A673 (cell line): ENCODE measurements at regions not wholly inside any gene's neighbourhood (a gene's known extent, or its start where the extent isn't known, plus 50 kb on each side); places are given as distances from the start of the nearest gene placed in this dataset.

Source experiments
- BruUV-seq: library from RNA; stranded (reverse); fragments of 400-500 nt; replicated peaks from 2 replicates; lab custom pipeline; 2021; lab: Mats Ljungman, UMichigan
- CTCF ChIA-PET: fragments of 300-600 bp; sonication (Branson Sonifier 250); formaldehyde crosslinking; loops from one replicate; lab custom pipeline; 2022; ENCODE audit warnings: antibody characterized with exemption; lab: Charles Lee
- POLR2A ChIA-PET: fragments of 300-600 bp; sonication (Branson Sonifier 250); formaldehyde crosslinking; loops from one replicate; lab custom pipeline; 2022; ENCODE audit warnings: antibody characterized with exemption; ENCODE audit not compliant: low non-redundant PET; lab: Charles Lee
- DNase-seq: peaks from one replicate; pipeline ENCODE4 v3.0.0-alpha.2; 2015; ENCODE audit warnings: low spot score
- H3K27ac ChIP-seq: fragments of 200-600 bp; sonication (generic); 2 replicates; pipeline ENCODE4 v1.5.1; 2016; ENCODE audit warnings: mixed run types, low read depth, mild to moderate bottlenecking, mixed read lengths, antibody characterized with exemption, low read length; ENCODE audit not compliant: poor library complexity, severe bottlenecking
- H3K27me3 ChIP-seq: fragments of 200-600 bp; sonication (generic); replicated peaks from 2 replicates; pipeline ENCODE4 v1.6.1; 2017; ENCODE audit warnings: mixed run types, low read depth, mild to moderate bottlenecking, mixed read lengths, antibody characterized with exemption, low read length; ENCODE audit not compliant: insufficient read depth, poor library complexity
- H3K36me3 ChIP-seq: fragments of 200-600 bp; sonication (generic); 2 replicates; pipeline ENCODE4 v1.6.1; 2016; ENCODE audit warnings: mixed run types, mild to moderate bottlenecking, mixed read lengths, antibody characterized with exemption, low read length; ENCODE audit not compliant: insufficient read depth, poor library complexity, severe bottlenecking
- H3K4me1 ChIP-seq: fragments of 200-600 bp; sonication (generic); 2 replicates; pipeline ENCODE4 v1.6.1; 2017; ENCODE audit warnings: mixed run types, mild to moderate bottlenecking, mixed read lengths, antibody characterized with exemption, low read length; ENCODE audit not compliant: insufficient read depth, poor library complexity, severe bottlenecking
- H3K4me3 ChIP-seq: fragments of 200-600 bp; sonication (generic); 2 replicates; pipeline ENCODE4 v1.5.1; 2016; ENCODE audit warnings: low read depth, mixed run types, mild to moderate bottlenecking, mixed read lengths, low read length; ENCODE audit not compliant: poor library complexity, severe bottlenecking
- H3K9me3 ChIP-seq: fragments of 200-600 bp; sonication (generic); 2 replicates; pipeline ENCODE4 v1.6.1; 2016; ENCODE audit warnings: mixed run types, low read depth, mild to moderate bottlenecking, mixed read lengths, antibody characterized with exemption, low read length; ENCODE audit not compliant: poor library complexity, severe bottlenecking
- EZH2 ChIP-seq: fragments of 200-600 bp; sonication (generic); IDR thresholded peaks from 2 replicates; pipeline ENCODE4 v1.6.1; 2017; ENCODE audit warnings: borderline replicate concordance, low read depth, mild to moderate bottlenecking, mixed read lengths, antibody characterized with exemption, low read length; ENCODE audit not compliant: poor library complexity, severe bottlenecking
- intact Hi-C: fragments of 100-400 bp; cut with micrococcal nuclease; formaldehyde crosslinking; loops from one replicate; pipeline ENCODE4 v1.10.0; 2022; ENCODE audit not compliant: unreplicated experiment
- TF ChIP-seq, protein P1 (sequence below): fragments of 300-800, 200-600 bp; sonication (generic); conservative IDR thresholded peaks from 2 replicates; pipeline ENCODE4 v1.5.1; 2017; ENCODE audit warnings: low read depth, mild to moderate bottlenecking, antibody characterized with exemption, low read length, moderate library complexity, mixed read lengths

GRCh38 chr3:43883729-43884396 lies 193.1 kb downstream of the ABHD5 start:
- Histone ChIP-seq H3K36me3 (no peaks in the 10 kb centered on the region), H3K9me3 (no peaks in the 10 kb centered on the region), H3K27me3 (no peaks in the 10 kb centered on the region), H3K4me1 (no peaks in the 10 kb centered on the region), H3K27ac (no peak overlapping the region), H3K4me3 (no peak overlapping the region)
- TF ChIP-seq EZH2 = no peak
- TF ChIP-seq, protein P1, sequence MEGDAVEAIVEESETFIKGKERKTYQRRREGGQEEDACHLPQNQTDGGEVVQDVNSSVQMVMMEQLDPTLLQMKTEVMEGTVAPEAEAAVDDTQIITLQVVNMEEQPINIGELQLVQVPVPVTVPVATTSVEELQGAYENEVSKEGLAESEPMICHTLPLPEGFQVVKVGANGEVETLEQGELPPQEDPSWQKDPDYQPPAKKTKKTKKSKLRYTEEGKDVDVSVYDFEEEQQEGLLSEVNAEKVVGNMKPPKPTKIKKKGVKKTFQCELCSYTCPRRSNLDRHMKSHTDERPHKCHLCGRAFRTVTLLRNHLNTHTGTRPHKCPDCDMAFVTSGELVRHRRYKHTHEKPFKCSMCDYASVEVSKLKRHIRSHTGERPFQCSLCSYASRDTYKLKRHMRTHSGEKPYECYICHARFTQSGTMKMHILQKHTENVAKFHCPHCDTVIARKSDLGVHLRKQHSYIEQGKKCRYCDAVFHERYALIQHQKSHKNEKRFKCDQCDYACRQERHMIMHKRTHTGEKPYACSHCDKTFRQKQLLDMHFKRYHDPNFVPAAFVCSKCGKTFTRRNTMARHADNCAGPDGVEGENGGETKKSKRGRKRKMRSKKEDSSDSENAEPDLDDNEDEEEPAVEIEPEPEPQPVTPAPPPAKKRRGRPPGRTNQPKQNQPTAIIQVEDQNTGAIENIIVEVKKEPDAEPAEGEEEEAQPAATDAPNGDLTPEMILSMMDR = no peak
- ChIA-PET POLR2A (no interaction called here), CTCF (no interaction called here)
- no peak for DNase-seq
- intact Hi-C loops = no loop called here
- BruUV-seq = no TSS peak

DNA sequence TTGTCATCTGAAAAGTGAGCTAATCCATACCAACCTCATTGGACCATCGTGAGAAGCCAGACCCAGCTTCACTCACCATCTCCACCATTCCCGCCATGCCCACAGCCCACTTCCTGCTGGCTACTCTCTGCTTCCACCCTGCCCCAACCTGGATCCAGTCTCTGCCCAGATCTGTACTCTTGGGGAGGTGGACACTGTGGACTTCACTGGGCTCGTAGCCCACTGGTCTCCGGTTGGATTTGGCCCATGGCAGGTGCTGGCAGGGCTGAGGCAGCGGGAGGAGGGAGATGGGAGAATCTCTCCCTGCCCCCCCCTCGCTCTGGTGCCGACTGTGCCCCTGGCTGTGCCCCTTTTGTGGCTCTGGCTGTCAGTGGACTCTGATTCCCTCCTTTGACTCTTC lies 193.8 kb downstream of the ABHD5 start:
- TF ChIP-seq EZH2 = no peak
- TF ChIP-seq, protein P1 = no peak
- intact Hi-C loops = no loop called here
- DNase-seq = no peak
- Histone ChIP-seq H3K27me3 (no peaks in the 10 kb centered on the region), H3K36me3 (no peaks in the 10 kb centered on the region), H3K4me3 (no peak overlapping the region), H3K9me3 (no peaks in the 10 kb centered on the region), H3K4me1 (no peaks in the 10 kb centered on the region), H3K27ac (no peak overlapping the region)
- ChIA-PET POLR2A (no interaction called here), CTCF (no interaction called here)
- no TSS peak for BruUV-seq

- POLR2A ChIA-PET = no interaction called here
- Histone ChIP-seq H3K4me3 (no peak overlapping the region), H3K4me1 (no peaks in the 10 kb centered on the region), H3K27ac (no peak overlapping the region), H3K9me3 (no peaks in the 10 kb centered on the region), H3K27me3 (no peaks in the 10 kb centered on the region), H3K36me3 (no peaks in the 10 kb centered on the region)
- no peak for TF ChIP-seq EZH2
- TF ChIP-seq, protein P1 = no peak
- BruUV-seq = no TSS peak
- CTCF ChIA-PET = no interaction called here
- no peak for DNase-seq
- intact Hi-C loops = no loop called here
These were observed 195.3 kb downstream of the ABHD5 start for GRCh38 chr3:43885908-43886618.
